IMR-90 (cell line): ENCODE measurements at regions not wholly inside any gene's neighbourhood (a gene's known extent, or its start where the extent isn't known, plus 50 kb on each side); places are given as distances from the start of the nearest gene placed in this dataset.
"Not testable (repeated sequence)": the region's sequence is repeated elsewhere in the genome, so short reads cannot be mapped to it uniquely, and the experiment has no call there.

Experiments used
- ATAC-seq: fragments of 200-7000 bp; cut with Tn5 transposase; 2 replicates; pipeline ENCODE4 v1.9.1; 2020; ENCODE audit warnings: low read depth, mild to moderate bottlenecking, moderate library complexity
- BruUV-seq: library from RNA; stranded (reverse); fragments of 400-500 nt; replicated peaks from 2 replicates; lab custom pipeline; 2021; lab: Mats Ljungman, UMichigan
- CTCF ChIA-PET: fragments of 300-600 bp; formaldehyde crosslinking; extraction: SDS; loops from one replicate; lab custom pipeline; 2021; ENCODE audit warnings: antibody characterized with exemption; lab: Yijun Ruan, JAX
- POLR2A ChIA-PET: fragments of 300-600 bp; sonication (Branson Sonifier 250); formaldehyde crosslinking; loops from one replicate; lab custom pipeline; 2022; ENCODE audit warnings: antibody characterized with exemption; ENCODE audit not compliant: unreplicated experiment; lab: Charles Lee
- DNase-seq: peaks from one replicate; pipeline ENCODE4 v3.0.0; 2013
- H2AFZ ChIP-seq: replicated peaks from 2 replicates; pipeline ENCODE3; 2013; ENCODE audit warnings: low read length, mild to moderate bottlenecking; ENCODE audit not compliant: poor library complexity
- H2AK5ac ChIP-seq: 2 replicates; pipeline ENCODE4 v1.6.1; 2013; ENCODE audit warnings: low read depth, low read length, inconsistent platforms
- H2AK9ac ChIP-seq: replicated peaks from 2 replicates; pipeline ENCODE3; 2013; ENCODE audit warnings: mild to moderate bottlenecking, low read depth, low read length, moderate library complexity; ENCODE audit not compliant: poor library complexity
- H2BK120ac ChIP-seq: 2 replicates; pipeline ENCODE4 v1.6.1; 2013; ENCODE audit warnings: low read depth, low read length, inconsistent platforms
- H2BK15ac ChIP-seq: 3 replicates; pipeline ENCODE4 v1.6.1; 2013; ENCODE audit warnings: low read depth, low read length, inconsistent platforms
- H2BK20ac ChIP-seq: 2 replicates; pipeline ENCODE4 v1.6.1; 2013; ENCODE audit warnings: low read depth, mild to moderate bottlenecking, inconsistent platforms, low read length, moderate library complexity
- H2BK5ac ChIP-seq: 2 replicates; pipeline ENCODE4 v1.6.1; 2013; ENCODE audit warnings: mild to moderate bottlenecking, low read depth, low read length, inconsistent platforms; ENCODE audit not compliant: poor library complexity, severe bottlenecking
- H3K14ac ChIP-seq: replicated peaks from 2 replicates; pipeline ENCODE4 v1.6.1; 2013; ENCODE audit warnings: low read depth, low read length, inconsistent platforms
- H3K18ac ChIP-seq: 2 replicates; pipeline ENCODE4 v1.6.1; 2013; ENCODE audit warnings: low read depth, low read length, control low read depth
- H3K23ac ChIP-seq: 2 replicates; pipeline ENCODE4 v1.6.1; 2013; ENCODE audit warnings: low read depth, low read length, inconsistent platforms
- H3K27ac ChIP-seq: 2 replicates; pipeline ENCODE4 v1.5.1; 2013; ENCODE audit warnings: mild to moderate bottlenecking, control low read depth, low read length; ENCODE audit not compliant: insufficient read depth
- H3K27me3 ChIP-seq: 2 replicates; pipeline ENCODE4 v1.6.1; 2013; ENCODE audit warnings: low read length; ENCODE audit not compliant: control insufficient read depth, insufficient read depth
- H3K36me3 ChIP-seq: 2 replicates; pipeline ENCODE4 v1.6.1; 2013; ENCODE audit warnings: low read length, mixed read lengths; ENCODE audit not compliant: control insufficient read depth, insufficient read depth
- H3K4ac ChIP-seq: 2 replicates; pipeline ENCODE4 v1.6.1; 2013; ENCODE audit warnings: low read depth, low read length, inconsistent platforms
- H3K4me1 ChIP-seq: 2 replicates; pipeline ENCODE4 v1.6.1; 2013; ENCODE audit warnings: low read length, mixed read lengths; ENCODE audit not compliant: control insufficient read depth, insufficient read depth
- H3K4me2 ChIP-seq: 2 replicates; pipeline ENCODE4 v1.6.1; 2013; ENCODE audit warnings: low read depth, mild to moderate bottlenecking, control low read depth, low read length, moderate library complexity
- H3K4me3 ChIP-seq: 2 replicates; pipeline ENCODE4 v1.5.1; 2013; ENCODE audit warnings: low read depth, mild to moderate bottlenecking, control low read depth, low read length, moderate library complexity; ENCODE audit not compliant: insufficient read depth
- H3K56ac ChIP-seq: 2 replicates; pipeline ENCODE4 v1.6.1; 2013; ENCODE audit warnings: low read length, inconsistent platforms; ENCODE audit not compliant: insufficient read depth; ENCODE audit errors: extremely low read depth
- H3K79me1 ChIP-seq, 2 experiments: 2 replicates each; pipeline ENCODE4 v1.6.1; 2013; ENCODE audit warnings: low read length in 2 of 2, inconsistent platforms in 1 of 2, low read depth in 1 of 2
- H3K9ac ChIP-seq: 2 replicates; pipeline ENCODE4 v1.6.1; 2013; ENCODE audit warnings: low read depth, low read length, control low read depth
- H3K9me1 ChIP-seq: 2 replicates; pipeline ENCODE4 v1.6.1; 2013; ENCODE audit warnings: low read length, inconsistent platforms; ENCODE audit not compliant: insufficient read depth
- H3K9me3 ChIP-seq: 2 replicates; pipeline ENCODE4 v1.6.1; 2013; ENCODE audit warnings: low read length; ENCODE audit not compliant: control insufficient read depth, insufficient read depth
- H4K20me1 ChIP-seq: 2 replicates; pipeline ENCODE4 v1.6.1; 2013; ENCODE audit warnings: low read length, inconsistent platforms; ENCODE audit not compliant: insufficient read depth
- H4K5ac ChIP-seq: 2 replicates; pipeline ENCODE4 v1.6.1; 2013; ENCODE audit warnings: mild to moderate bottlenecking, low read depth, low read length, control low read depth
- H4K8ac ChIP-seq, 2 experiments: 2 replicates each; pipeline ENCODE4 v1.6.1; 2013; ENCODE audit warnings: low read depth in 2 of 2, low read length in 2 of 2, control low read depth in 1 of 2, inconsistent platforms in 1 of 2
- H4K91ac ChIP-seq: 2 replicates; pipeline ENCODE4 v1.6.1; 2013; ENCODE audit warnings: low read depth, low read length, inconsistent platforms; ENCODE audit not compliant: insufficient read depth
- WGBS, 2 experiments: methylation state at CpG; one replicate each; pipeline versions ENCODE4 v1.1.5 to v1.1.7; 2013; ENCODE audit warnings: missing lambda C conversion rate in 2 of 2; ENCODE audit not compliant: insufficient read length in 1 of 2; ENCODE audit errors: extremely low coverage in 2 of 2; 5-methylcytosine and 5-hydroxymethylcytosine counted together
- dilution Hi-C: fragments of 300-500 bp; cut with HindIII; formaldehyde crosslinking; loops from one replicate; pipeline ENCODE4 v1.14.3; 2018; ENCODE audit warnings: low sequenced_read_pairs; ENCODE audit not compliant: unreplicated experiment
- in situ Hi-C: fragments of 300-500 bp; cut with MboI; formaldehyde crosslinking; loops from 3 replicates; pipeline ENCODE4 v1.14.3; 2019; ENCODE audit warnings: low sequenced_read_pairs, inconsistent platforms, mixed read lengths
- intact Hi-C: fragments of 100-400 bp; cut with micrococcal nuclease; formaldehyde crosslinking; loops from 2 replicates; pipeline ENCODE4 v1.10.0; 2022

DNA sequence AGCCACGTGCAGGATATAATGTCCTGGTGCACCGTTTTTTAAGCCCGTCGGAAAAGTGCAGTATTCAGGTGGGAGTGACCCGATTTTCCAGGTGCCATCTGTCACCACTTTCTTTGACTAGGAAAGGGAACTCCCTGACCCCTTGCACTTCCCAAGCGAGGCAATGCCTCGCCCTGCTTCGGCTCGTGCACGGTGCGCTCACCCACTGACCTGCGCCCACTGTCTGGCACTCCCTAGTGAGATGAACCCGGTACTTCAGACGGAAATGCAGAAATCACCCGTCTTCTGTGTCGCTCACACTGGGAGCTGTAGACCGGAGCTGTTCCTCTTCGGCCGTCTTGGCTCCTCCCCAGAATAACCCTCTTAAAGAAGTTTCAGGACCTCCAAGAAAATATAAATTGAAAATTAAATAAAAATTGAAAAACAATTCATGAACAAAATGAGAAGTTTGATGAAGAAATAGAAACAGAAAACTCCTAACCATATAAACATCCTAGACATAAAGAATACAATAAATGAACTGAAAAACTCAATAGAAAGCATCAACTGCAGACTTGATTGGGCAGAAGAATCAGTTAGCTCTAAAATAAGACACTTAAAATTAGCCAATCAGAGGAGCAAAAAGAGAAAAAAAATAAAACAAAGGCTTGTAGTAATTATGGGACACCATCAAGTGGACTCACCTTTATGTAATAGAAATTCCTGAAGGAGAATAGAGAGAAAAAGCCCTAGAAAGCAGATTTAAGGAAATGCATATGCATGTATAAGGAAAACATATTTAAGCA lies 249.3 kb upstream of the GOT2 start:
- H2BK15ac ChIP-seq, H3K9me1 ChIP-seq, H3K9me3 ChIP-seq, H4K5ac ChIP-seq, H3K18ac ChIP-seq, H3K4me1 ChIP-seq, H3K14ac ChIP-seq, H3K79me1 ChIP-seq, H3K4me3 ChIP-seq, H2AFZ ChIP-seq, H4K20me1 ChIP-seq, in situ Hi-C loops, H3K27ac ChIP-seq, H3K27me3 ChIP-seq, H3K4ac ChIP-seq, H3K23ac ChIP-seq, H3K9ac ChIP-seq, CTCF ChIA-PET, H4K8ac ChIP-seq, H4K91ac ChIP-seq, BruUV-seq, H2AK9ac ChIP-seq, H2AK5ac ChIP-seq, H3K4me2 ChIP-seq, H3K36me3 ChIP-seq, intact Hi-C loops, dilution Hi-C loops, ATAC-seq, H3K56ac ChIP-seq, H2BK20ac ChIP-seq, H2BK5ac ChIP-seq, POLR2A ChIA-PET, DNase-seq, H2BK120ac ChIP-seq: not testable (repeated sequence)
- 63% methylated on average over 12 of the region's 19 CpGs; no CpG with 5 or more reads in 1 of the 2 experiments for WGBS, 2 experiments
